IPS-NIHi11 (cell line): ENCODE measurements at regions not wholly inside any gene's neighbourhood (a gene's known extent, or its start where the extent isn't known, plus 50 kb on each side); places are given as distances from the start of the nearest gene placed in this dataset.
"Not testable (repeated sequence)": the region's sequence is repeated elsewhere in the genome, so short reads cannot be mapped to it uniquely, and the experiment has no call there.

ENCODE experiments used
- DNase-seq: peaks from one replicate; pipeline ENCODE4 v3.0.0; 2012; ENCODE audit warnings: mixed read lengths, low spot score

DNA sequence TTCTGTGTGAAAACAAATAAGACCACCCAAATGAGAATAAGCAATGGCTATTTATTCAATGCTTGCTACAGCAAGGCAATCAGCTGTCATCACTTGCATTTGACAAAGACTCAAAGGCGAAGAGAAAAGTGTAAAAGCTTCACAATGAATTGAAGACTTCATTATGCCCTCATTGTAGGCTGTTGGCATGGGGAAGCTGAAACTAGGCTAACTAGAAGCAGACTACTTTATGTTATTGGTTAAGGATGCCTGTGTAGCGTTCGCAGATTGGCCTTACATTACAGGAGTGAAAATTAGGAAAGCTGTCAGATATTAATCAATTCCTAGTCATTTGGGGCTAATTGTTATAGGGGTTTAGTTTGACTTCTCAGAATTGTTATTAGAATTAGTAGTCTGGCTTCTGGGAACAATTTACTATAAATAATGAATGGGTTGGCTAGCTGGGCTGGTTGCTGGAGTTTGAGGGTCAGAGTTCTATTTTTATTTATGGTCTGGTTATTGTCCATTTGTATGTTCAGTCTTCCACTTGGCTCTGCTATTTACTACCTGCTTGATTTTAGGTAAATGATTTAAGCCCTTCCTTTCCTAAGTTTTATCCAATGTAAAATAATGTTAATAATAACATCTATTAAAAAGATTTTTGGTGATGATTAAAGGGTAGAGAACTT lies 437.2 kb upstream of the SYT4 start:
- no peak for DNase-seq

DNA sequence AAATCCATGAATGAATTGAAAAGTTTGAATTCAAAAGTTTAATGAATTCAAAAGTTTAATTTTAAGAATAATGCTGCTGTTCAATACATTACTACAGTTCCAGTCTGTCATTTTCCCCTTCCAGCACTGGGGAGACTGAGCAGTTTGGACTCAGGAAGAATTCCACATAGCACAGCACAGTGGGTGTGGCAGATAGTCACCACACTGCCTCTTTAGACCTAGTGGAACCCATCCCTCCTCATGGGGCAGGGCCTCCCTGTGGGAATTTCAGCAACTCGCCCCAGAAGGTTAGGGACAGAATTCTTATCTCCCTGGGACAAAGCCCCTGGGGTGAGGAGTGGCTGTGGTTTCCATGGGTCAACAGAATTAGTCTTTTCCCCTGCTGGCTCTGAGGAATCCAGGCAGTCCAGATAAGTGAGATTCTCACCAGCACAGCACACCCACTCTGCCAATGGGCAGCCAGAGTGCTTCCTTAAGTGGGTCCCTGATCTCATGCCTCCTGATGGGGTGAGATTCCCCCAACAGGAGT lies 442.0 kb upstream of the SYT4 start:
- no peak for DNase-seq

DNA sequence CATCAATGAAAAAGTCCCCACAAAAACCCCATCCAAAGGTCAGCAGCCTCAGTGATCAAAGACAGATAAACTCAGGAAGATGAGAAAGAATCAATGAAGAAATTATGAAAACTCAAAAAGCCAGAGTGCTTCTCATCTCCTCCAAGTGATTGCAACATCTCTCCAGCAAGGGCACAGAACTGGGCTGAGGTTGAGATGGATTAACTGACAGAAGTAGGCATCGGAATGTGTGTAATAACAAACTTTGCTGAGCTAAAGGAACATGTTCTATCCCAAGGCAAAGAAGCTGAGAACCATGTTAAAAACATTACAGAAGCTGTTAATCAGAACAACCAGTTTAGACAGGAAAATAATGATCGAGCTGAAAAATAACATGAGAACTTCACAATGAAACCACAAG lies 442.8 kb upstream of the SYT4 start:
- DNase-seq, result no peak

DNA sequence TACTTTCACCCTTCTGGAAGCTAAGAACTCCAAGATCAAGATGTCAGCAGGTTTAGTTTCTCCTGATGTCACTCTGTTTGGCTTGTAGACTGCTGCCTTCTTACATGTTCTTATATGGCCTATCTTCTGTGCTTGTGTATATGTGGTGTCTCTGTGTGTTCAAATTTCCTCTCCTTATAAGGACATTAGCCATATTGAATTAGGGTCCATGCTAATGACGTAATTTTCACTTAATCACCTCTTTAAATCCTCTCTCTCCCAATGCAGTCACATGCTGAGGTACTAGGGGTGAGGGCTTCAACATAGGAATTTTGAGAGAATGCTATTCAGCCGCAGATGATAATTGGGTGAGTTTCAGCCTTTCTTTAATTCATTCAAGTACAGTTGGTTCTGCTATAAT lies 458.3 kb upstream of the SYT4 start:
- DNase-seq, result no peak

DNA sequence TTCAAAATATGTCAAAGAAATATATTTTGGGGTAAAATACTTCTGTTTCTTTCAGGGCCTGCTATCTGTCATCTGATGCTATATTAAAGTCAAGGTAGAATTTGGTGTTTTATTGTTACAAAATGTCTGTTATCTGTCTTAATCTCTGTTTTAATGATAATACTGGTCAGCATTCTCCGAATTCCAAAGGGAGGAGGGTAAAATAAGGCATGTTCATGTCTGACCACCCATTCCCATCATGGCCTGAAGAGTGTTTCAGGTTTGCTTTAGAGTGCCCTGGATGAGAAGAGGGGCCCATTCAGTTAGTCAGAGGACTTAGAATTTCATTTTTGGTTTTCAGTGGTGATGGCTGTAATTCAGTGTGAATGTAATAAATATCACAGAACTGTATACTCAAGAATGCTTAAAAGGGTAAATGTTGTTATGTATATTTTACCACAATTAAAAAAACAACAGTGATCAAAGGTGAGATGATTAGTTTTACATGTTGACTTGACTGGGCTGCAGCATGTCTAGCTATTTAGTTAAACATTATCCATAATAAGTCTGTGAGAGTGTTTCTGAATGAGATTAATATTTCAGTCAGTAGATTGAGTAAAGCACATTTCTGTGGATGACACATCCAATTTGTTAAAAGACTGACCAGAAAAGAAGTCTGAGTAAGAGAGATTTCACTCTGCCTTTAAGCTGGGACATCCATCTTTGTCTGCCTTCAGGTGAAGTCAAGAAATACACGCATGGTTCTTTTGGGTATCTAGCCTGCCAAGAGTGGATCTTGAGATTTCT lies 467.9 kb upstream of the SYT4 start:
- no peak for DNase-seq

DNA sequence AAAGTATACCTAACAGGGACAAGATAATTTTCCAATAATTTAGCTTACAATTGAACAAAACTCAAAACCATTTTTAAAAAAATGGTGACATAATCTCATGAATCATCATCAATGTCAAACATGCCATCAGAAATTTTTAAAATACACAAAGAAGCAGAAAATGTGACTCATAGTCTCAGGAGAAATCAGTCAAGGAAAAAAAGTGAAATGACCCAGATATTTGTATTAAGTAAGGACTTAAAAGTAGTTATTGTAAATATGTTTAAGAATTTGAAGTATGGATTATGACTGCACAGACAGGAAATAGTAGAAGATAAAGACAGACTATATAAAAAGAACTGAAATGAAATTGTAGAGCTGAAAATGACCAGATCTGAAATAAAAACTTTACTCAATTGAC lies 473.9 kb upstream of the SYT4 start:
- no peak for DNase-seq

DNA sequence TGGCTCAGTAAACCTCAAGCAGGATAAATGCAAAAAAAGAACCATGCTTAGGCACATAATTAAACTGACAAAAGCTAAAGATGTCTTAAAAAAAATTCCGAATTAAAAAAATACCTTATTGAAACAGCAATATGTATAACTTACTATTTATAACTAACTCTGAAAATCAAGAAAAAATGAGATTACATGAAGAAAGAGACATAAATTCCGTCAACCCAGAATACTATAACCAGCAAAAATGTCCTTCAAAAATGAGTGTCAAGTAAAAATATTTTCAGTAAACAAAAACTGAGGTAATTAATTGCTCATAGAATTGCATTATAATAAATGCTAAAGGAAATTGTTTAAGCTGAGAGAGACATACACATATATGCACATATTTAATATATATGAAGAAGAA lies 474.5 kb upstream of the SYT4 start:
- DNase-seq, result no peak

DNA sequence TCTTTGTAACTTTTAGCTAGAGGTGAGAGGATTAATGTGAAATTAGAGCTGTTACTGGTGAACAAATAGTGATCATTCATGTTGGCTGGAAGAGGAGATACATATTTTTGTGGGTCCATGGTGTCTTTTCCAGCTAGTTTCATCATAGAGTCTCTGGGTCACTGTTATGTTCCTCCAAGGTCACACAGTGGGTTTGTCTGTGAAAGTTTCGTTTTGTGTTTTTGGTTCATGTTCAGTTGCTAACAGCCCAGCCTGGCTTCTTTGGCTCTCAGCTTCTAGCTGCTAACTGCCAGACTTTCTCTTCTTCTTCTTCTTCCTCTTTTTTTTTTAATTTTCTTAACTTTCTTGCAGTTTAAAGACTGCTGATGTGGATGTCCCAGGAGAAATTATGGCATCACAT lies 480.0 kb upstream of the SYT4 start:
- DNase-seq, result no peak

DNA sequence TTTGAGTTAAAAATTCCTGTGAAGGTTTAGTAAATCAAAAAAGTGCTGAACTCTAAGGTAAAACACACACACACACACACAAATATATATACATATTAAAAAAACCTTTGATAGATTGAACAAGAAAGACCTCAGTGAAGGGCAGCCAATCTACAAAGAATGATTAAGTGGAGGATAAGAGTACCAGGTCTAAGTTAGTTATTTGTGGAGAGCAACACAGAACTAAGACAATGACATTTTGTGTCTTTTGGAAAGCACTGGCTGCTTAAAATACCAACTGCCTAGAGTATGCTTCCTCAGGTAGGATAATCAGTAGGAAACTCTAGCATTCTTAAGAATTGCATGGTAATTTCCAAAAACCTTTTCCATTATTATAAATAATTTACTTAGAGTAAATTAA lies 481.4 kb upstream of the SYT4 start:
- no peak for DNase-seq

DNA sequence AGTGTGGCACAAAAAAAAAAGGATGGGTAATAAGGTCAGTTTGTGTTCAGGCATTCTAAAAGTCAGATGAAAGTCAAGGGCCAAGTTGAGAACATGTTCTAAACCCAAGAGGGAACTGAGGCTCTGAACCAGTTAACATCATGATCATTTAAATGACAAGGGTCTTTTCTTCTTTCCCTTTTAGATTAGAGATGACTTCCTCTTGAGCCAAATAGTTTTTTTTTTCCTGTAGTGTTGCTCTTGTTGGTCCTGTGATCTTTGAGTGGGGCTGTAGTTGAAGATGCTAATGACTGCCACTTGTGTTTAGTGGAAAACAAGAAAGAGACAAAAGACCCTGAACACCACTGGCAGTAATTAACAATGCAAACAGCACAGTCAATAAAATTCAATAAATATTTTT lies 482.7 kb upstream of the SYT4 start:
- no peak for DNase-seq

DNA sequence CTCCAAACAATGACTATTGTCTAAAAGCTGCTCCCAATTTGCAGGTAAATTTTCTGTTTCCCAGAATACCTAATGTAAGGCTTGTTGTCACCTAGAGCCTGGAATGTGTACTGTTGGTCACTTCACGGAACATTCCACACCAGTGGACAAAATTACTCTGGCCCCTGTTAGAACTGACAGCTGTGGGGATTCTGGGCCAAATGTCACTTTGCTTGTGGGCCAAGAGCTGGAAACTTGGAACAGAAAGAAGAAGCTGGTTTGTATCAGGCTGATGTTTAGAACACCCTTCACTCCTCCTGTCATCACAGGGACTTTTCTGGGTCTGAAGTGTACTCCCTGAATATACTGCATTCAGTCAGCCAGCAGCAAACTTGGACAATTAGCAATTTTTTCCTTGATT lies 495.6 kb upstream of the SYT4 start:
- DNase-seq, result no peak

DNA sequence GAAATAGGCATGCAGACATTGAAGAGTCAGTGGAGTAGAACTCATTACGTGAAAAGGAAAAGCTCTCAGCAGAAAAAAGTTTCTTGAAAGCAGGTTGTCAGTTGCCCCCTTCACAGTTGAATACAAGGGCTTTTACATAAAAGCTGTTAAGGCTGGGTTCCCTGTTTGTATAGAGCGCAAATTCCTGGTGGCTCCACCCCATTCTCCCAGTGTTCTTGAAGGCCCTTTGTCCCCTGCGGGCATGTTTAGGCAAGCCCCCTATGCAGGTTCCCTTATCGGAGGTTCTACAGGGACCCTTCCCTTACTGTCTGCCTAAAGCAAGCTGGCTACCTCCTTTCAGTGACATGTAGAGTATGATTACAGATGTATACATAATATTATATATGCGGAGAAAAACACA lies 497.2 kb upstream of the SYT4 start:
- no peak for DNase-seq

DNA sequence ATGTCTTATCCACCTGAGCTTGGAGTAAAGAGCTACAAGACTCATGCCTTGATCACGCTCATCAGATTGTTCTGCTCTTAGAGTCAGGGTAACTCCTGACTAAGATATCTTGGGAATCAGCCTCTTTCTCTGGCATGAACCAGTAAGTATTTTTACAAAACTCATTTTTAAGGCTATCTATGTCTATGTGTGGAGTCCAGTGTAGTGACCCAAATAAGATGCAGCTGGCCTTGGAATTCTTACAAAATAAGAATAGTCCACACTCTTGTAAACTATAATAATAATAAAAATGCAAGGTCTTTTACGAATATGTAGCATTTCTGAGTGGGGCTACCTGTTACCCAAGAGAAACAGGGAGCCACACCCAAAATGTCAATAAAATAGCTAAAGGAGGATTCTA lies 498.3 kb upstream of the SYT4 start:
- DNase-seq, result no peak

DNA sequence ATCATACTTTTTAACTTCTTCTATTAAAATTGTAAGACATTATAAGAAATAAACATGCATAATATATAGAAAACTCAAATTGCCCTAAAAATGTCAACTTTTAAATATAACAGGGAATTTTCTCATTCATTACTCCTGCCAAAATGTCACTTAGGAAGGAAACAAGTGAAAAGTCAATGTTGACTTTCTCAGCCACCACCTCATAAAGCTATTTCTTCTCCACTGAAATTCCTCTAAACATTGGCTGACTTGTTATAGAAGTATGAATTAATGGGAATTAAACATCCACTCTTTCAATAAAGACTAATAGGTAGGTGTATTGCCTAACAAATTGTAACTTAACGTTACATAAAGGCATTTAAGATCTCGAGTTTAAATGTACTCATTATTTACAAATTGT lies 499.7 kb upstream of the SYT4 start:
- DNase-seq, result no peak

DNA sequence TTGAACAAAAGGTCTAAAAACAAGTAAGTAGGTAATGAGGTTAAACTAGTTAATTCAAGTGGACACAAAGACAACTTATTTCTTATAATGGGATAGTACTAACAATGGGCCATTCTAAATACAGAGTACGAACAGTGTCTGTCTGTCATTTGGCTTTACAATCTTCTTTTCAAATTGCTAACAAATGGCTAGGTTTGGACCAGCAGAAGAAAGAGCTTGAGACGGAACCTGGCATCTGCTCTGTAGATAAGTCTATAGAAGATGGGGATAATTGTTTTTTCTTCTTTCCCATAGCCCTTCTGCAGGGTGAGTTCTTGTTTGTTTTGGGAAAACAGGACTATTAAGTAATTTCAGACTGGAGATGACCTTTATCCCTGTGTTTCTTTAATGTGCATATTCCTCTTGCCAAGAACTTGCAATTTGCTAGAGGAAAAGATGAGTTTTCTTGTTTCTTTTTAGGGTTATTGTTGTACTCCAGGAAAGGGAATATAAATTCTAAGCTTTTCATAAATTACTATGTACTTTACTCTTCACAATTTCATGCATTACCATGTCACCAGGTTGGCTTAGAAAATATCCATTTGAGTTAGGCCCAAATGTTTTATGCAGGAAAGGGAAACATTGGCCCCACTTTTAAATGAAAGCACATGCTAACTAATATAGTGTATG lies 500.5 kb upstream of the SYT4 start:
- DNase-seq, result no peak

DNA sequence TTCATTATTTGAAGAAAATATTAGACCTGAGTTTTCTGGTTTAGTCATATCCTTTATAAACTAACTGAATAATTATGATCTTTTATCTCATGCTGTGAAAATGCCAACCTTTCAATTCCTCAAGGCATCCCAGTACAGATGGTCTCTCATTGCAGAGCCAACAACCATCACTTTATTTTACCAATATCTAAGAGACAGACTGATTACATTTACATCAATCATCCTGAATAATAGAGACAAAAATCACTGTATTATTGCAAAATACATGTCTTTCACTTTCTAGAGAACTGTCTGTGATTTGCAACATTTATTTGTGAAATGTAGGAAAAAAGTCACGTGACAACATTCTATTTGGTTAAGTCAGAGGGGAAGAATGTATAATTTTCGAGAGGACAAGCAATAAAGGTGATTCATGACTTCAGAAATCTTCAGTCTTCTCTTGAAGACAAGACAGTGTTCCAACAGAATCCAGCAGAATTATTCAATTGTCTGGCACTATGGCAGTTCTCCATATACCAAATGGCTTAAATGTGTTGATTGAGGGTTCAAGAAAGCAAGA lies 503.6 kb upstream of the SYT4 start:
- no peak for DNase-seq

DNA sequence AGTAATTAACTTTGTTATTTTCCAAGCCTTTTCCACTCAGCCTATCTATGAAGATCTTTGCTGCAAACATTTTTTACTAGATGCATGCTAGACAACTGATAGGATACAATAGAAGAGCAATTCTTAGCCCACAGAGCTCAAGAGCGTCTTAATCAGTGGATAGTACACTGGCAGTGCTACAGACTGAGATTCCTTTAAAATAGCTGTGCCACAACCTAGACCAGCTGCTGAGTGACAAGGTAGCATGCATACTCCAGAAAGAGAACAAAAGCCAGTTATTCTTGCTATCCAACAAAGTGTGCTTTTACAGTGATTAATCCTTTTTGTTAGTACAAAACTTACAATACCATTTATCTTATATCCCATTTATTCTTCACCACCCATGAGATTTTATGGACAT lies 507.9 kb upstream of the SYT4 start:
- no peak for DNase-seq

DNA sequence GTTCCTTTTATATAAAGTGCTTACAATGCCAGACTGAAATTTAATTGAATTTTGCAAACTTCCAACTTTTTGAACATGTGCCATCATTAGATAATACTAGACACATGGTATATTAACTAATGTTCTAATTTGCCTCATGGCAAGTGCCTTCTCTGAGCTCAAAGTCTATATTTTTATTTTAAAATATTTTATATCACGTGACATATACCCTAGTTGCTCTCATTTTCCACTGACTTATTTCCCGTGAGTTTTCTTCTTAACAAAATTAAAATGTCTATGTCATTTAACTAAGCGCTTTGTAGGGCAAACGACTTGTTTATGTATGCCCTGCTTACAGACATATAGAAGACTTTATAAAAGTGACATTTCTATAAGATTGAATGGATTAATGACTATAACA lies 509.6 kb upstream of the SYT4 start:
- no peak for DNase-seq

DNA sequence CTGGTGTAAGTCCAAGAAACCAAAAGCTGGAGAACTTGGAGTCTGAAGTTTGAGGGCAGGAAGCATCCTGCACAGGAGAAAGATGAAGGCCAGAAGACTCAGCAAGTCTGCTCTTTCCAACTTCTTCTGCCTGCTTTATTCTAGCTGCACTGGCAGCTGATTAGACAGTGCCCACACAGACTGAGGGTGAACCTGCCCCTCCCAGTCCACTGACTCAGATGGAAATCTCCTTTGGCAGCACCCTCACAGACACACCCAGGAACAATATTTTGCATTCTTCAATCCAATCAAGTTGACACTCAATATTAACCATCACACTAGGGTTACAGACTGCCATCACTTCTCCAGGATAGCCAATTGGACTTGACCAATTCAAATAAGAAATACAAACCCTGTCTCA lies 510.4 kb upstream of the SYT4 start:
- DNase-seq, result not testable (repeated sequence)

DNA sequence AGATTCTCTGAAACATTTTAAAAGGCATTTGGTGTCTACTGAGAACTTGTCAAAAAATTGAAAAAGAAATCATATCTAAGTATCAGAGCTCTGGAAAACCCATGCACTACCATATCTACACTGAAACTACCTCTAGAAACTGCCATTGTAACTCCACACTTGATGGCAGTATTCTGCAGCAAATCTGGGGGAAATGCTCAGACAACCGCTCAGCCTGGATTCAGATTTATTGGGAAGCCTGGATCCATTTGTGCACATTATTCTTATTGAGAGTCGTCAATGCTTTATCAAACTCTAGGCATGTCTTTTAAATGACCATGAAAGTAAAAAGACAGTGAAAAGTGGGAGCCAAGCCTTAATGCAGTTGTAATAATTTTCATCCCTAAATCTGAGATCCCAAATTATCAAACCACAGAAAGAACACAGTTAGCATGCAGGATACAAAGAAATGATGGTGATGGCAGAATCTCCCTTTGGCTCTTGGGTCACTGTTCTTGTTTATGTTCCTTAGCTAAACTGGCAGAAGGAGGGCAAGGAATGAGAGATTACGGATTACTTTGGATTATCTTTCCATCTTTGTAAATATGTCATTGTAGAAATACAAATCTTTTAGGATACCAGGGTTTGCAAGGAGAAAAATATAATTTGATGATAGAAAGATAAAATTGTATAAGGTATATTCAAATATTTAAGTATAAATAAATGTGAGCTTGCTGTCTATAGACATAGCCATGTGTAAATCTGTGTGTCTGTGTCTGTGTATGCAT lies 512.1 kb upstream of the SYT4 start:
- DNase-seq, result peak; percentile 27

DNA sequence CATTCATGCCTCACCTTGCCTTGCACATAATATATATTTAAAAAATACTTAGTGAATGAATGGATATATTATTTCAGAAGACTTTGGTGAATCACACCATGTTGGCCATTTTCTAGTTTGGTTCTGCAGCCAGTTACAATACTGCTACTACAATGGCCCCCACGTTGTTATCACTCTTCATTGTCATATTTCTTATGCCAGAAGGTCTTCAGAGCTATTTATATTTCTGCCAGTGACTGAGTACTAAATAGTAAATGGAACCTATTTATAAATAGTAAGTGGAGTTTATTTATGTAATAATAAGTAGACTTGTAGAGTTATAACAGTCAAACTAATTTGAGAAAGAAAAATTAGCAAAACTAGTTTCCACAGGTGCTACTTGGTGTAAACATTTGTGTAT lies 516.6 kb upstream of the SYT4 start:
- no peak for DNase-seq

DNA sequence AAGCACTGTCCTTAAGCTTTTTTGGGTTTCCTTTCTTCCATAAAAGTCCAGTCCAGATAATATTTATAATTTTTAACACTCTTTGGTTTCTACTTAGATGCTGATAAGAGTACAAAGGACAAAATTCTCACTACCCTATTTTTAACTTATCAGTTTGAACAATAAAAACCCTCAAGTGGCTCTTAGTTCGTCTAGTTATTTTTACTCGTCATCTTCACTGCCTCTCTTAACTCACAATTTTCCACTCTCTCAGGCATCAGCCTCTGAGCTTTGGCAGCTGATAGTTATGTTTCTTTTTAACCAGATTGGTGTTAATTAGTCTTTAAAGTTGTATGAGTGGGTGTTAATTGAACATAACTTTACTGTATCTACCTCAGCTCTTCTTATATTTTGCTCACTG lies 517.1 kb upstream of the SYT4 start:
- DNase-seq, result no peak
